ENCODE measurements at regions not wholly inside any gene's neighbourhood (a gene's known extent, or its start where the extent isn't known, plus 50 kb on each side); places are given as distances from the start of the nearest gene placed in this dataset.

DNA sequence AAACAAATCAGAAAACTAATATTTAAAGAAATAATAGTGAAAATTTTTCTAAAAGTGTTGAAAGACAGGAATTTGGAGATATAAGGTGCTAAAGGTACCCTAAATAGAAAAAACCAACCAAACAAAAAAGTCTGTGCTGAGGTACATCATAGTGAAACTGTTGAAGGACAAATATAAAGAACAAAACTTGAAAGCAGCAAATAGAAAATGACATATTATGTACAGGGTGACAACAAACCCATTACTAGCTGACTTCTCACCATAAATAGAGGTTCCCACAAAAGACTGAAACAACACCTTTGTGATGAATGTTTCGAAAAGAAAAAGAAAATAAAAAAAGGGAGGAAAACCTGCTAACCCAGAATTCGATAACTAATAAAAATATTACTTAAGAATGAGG is 502.5 kb upstream of the NECTIN3 start:
- TF ChIP-seq, protein P1, sequence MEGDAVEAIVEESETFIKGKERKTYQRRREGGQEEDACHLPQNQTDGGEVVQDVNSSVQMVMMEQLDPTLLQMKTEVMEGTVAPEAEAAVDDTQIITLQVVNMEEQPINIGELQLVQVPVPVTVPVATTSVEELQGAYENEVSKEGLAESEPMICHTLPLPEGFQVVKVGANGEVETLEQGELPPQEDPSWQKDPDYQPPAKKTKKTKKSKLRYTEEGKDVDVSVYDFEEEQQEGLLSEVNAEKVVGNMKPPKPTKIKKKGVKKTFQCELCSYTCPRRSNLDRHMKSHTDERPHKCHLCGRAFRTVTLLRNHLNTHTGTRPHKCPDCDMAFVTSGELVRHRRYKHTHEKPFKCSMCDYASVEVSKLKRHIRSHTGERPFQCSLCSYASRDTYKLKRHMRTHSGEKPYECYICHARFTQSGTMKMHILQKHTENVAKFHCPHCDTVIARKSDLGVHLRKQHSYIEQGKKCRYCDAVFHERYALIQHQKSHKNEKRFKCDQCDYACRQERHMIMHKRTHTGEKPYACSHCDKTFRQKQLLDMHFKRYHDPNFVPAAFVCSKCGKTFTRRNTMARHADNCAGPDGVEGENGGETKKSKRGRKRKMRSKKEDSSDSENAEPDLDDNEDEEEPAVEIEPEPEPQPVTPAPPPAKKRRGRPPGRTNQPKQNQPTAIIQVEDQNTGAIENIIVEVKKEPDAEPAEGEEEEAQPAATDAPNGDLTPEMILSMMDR (conservative IDR thresholded peaks at IDR 0.05) = no peak
- no peak for TF ChIP-seq ZFX (IDR thresholded peaks at IDR 0.05)
